ENCODE measurements at regions not wholly inside any gene's neighbourhood (a gene's known extent, or its start where the extent isn't known, plus 50 kb on each side); places are given as distances from the start of the nearest gene placed in this dataset.

DNA sequence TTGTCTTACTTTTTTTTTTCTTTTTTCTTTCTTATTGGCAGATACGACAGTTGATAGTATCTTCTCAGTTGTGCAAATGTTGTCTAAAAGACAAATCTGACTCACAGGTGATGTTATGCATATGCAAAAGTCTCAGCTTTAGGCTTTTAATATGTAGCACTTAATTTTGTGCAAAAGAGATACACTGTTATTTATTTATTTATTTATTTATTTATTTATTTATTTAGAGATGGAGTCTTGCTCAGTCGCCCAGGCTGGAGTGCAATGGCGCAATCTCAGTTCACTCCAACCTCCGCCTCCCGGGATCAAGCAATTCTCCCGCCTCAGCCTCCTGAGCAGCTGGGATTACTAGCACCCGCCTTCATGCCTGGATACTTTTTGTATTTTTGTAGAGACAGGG lies 383.9 kb upstream of the PCDH9 start:
- Histone ChIP-seq H3K9ac (ENCODE audit: low read length) (no peak overlapping the region), H3K4me3 (ENCODE audit: low read length) (no peak overlapping the region), H3K27me3 (replicated peaks; ENCODE audit: control insufficient read depth, insufficient read depth, low read length) (no peaks in the 10 kb centered on the region), H3K4me1 (ENCODE audit: control insufficient read depth, insufficient read depth, low read length) (no peaks in the 10 kb centered on the region), H3K9me3 (ENCODE audit: control insufficient read depth, low read length) (no peaks in the 10 kb centered on the region), H3K36me3 (ENCODE audit: control insufficient read depth, insufficient read depth, low read length, severe bottlenecking) (no peaks in the 10 kb centered on the region)
- no peak for DNase-seq (ENCODE audit: low read depth)

DNA sequence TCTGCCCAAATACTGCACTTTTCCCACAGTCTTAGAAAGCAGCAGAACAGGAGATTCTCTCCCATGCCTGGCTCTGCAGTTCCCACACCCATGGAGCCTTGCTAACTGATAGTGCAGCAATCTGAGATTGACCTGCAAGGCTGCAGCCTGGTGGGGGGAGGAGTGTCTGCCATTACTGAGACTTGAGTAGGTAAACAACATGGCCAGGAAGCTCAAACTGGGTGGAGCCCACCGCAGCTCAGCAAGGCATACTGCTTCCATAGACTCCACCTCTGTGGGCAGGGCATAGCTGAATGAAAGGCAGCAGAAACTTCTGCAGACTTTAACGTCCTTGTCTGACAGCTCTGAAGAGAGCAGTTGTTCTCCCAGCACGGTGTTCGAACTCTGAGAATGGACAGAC lies 358.5 kb upstream of the PCDH9 start:
- no peak for DNase-seq (ENCODE audit: low read depth)

DNA sequence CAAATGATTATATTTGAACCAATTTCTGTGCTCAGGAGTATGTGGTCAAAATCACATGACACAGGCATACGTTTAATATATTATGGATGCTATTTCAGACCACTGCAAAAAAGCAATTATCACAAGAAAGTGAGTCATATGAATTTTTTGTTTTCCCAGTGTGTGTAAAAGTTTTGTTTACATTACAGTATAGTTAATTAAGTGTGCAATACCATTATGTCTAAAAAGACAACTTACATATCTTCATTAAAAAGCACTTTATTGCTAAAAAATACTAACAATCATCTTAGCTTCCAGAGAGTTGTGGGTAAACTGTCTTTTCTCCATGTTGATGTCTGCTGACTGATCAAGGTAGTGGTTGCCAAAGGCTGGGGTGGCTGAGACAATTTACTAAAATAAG lies 347.2 kb upstream of the PCDH9 start:
- no peaks in the 10 kb centered on the region for H3K27me3 ChIP-seq (replicated peaks; ENCODE audit: control insufficient read depth, insufficient read depth, low read length)
- no peaks in the 10 kb centered on the region for H3K36me3 ChIP-seq (ENCODE audit: control insufficient read depth, insufficient read depth, low read length, severe bottlenecking)
- no peak overlapping the region for H3K4me3 ChIP-seq (ENCODE audit: low read length)
- H3K9ac ChIP-seq (ENCODE audit: low read length) = no peak overlapping the region
- no peak for DNase-seq (ENCODE audit: low read depth)
- no peaks in the 10 kb centered on the region for H3K4me1 ChIP-seq (ENCODE audit: control insufficient read depth, insufficient read depth, low read length)
- no peaks in the 10 kb centered on the region for H3K9me3 ChIP-seq (ENCODE audit: control insufficient read depth, low read length)

More for the DNA sequence above, 358.5 kb upstream of the PCDH9 start:
- H3K4me3 ChIP-seq (ENCODE audit: low read length) = no peak overlapping the region
- H3K4me1 ChIP-seq (ENCODE audit: control insufficient read depth, insufficient read depth, low read length) = no peaks in the 10 kb centered on the region
- H3K9ac ChIP-seq (ENCODE audit: low read length) = no peak overlapping the region
- no peaks in the 10 kb centered on the region for H3K27me3 ChIP-seq (replicated peaks; ENCODE audit: control insufficient read depth, insufficient read depth, low read length)
- H3K9me3 ChIP-seq (ENCODE audit: control insufficient read depth, low read length) = peaks cover 2% of the 10 kb centered on the region
- H3K36me3 ChIP-seq (ENCODE audit: control insufficient read depth, insufficient read depth, low read length, severe bottlenecking) = no peaks in the 10 kb centered on the region

DNA sequence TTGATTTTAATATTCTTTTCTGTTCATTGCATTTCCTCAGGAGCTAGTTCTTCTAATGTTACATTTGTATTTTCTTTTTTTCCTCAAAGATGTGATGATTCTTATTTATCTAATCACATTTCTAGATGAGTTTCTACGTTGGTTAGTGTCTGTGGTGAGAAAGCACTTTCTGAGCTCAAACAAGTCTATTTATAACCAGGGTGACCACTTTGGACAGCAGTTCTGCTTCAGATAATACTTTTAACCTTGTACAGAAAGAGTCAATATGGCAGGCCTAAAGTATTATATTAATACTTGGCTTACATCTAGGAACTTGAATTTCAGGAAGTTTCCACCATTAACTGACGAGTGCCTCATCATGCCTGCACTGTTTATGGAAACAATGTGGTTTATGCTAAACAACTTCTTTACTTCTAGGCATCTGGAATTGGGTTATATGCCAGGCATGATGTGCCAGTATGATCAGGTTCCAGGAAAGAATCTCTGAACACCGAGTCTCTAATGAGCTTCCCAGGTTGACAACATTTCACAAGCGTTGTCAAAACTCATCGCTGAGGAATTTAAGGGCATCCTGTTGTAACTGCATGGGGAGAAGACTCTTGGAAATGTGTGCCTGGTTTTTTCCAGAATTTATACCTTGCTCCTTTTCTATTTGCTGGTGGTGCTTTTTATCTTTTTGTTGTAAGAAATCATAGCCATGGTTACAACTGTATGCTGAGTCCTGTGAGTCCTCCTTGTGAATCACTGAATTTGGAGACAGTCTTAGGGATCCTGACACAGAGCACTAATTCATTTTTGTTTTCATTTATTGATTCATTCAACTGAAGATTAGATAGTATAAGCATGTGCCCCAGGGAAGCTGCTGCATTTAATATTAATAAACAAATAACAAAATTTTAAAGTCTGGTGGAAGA lies 344.4 kb upstream of the PCDH9 start:
- DNase-seq (ENCODE audit: low read depth) = no peak
- no peaks in the 10 kb centered on the region for H3K36me3 ChIP-seq (ENCODE audit: control insufficient read depth, insufficient read depth, low read length, severe bottlenecking)
- no peak overlapping the region for H3K9ac ChIP-seq (ENCODE audit: low read length)
- H3K27me3 ChIP-seq (replicated peaks; ENCODE audit: control insufficient read depth, insufficient read depth, low read length) = no peaks in the 10 kb centered on the region
- no peaks in the 10 kb centered on the region for H3K9me3 ChIP-seq (ENCODE audit: control insufficient read depth, low read length)
- no peak overlapping the region for H3K4me3 ChIP-seq (ENCODE audit: low read length)
- H3K4me1 ChIP-seq (ENCODE audit: control insufficient read depth, insufficient read depth, low read length) = no peaks in the 10 kb centered on the region

DNA sequence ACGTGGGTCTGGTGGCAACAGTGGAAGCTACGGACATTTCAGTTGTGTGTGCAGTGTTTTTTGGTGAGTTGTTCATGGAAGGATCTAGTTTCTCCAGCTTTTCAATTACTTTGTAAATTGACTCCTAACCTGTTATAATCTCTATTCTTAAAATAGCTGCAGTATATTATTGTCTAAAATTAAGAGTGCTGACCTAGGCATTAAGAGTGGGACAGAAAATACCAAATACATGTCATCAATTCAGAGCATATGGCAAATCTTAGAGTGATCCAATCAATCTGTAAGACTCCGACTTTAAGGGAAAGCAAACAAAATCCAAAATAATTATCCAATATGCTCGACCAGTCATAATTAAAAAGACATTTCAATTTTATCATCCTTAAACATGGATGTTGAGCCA lies 338.1 kb upstream of the PCDH9 start:
- H3K36me3 ChIP-seq (ENCODE audit: control insufficient read depth, insufficient read depth, low read length, severe bottlenecking) = no peaks in the 10 kb centered on the region
- DNase-seq (ENCODE audit: low read depth) = no peak
- no peak overlapping the region for H3K9ac ChIP-seq (ENCODE audit: low read length)
- no peaks in the 10 kb centered on the region for H3K9me3 ChIP-seq (ENCODE audit: control insufficient read depth, low read length)
- no peaks in the 10 kb centered on the region for H3K27me3 ChIP-seq (replicated peaks; ENCODE audit: control insufficient read depth, insufficient read depth, low read length)
- H3K4me1 ChIP-seq (ENCODE audit: control insufficient read depth, insufficient read depth, low read length) = no peaks in the 10 kb centered on the region
- no peak overlapping the region for H3K4me3 ChIP-seq (ENCODE audit: low read length)

DNA sequence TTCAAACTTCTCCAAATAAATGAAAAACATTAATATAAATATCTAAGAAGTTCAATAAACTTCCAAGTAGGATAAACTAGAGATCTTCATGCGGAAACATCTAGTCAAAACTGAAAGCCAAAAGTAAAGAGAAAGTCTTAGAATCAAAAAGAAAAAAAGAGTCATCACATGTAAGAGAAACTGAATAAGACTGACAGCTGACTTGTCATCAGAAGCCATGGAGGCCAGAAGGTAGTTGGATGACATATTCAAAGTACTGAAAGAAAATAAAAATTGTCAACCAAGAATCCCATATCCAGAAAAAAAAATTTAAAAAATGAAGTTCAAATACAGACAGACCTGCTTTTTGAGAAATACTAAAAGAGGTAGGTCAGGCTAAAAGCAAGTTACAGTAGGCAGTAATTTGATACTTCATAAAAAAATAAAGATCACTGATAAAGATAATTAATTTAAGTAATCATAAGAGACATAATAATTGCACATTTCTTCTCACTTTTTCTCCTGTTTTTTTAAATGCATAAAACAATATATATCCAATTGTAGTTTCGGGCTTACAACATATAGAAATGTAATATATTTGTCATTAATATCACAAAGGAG lies 327.6 kb upstream of the PCDH9 start:
- H3K36me3 ChIP-seq (ENCODE audit: control insufficient read depth, insufficient read depth, low read length, severe bottlenecking) = no peaks in the 10 kb centered on the region
- no peaks in the 10 kb centered on the region for H3K4me1 ChIP-seq (ENCODE audit: control insufficient read depth, insufficient read depth, low read length)
- DNase-seq (ENCODE audit: low read depth) = no peak
- H3K9me3 ChIP-seq (ENCODE audit: control insufficient read depth, low read length) = peaks cover 11% of the 10 kb centered on the region
- no peak overlapping the region for H3K4me3 ChIP-seq (ENCODE audit: low read length)
- no peak overlapping the region for H3K9ac ChIP-seq (ENCODE audit: low read length)
- H3K27me3 ChIP-seq (replicated peaks; ENCODE audit: control insufficient read depth, insufficient read depth, low read length) = no peaks in the 10 kb centered on the region

DNA sequence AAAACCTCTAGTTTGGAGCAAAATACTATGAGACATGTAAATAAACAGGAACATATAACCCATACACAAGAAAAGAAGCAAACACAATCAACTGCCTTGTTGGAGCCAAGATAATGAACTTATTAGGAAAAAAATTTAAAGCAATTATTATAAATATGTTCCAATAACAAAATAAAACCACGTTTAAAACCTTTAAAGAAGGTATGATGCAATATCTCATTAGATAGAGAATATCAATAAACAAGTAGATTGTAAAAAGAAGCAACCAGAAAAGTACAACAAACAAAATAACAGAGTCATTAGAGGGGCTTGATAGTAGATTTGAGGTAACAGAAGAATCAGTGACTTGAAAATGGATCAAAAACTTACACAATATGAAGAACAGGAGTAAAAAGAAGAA lies 327.0 kb upstream of the PCDH9 start:
- Histone ChIP-seq H3K27me3 (replicated peaks; ENCODE audit: control insufficient read depth, insufficient read depth, low read length) (no peaks in the 10 kb centered on the region), H3K9me3 (ENCODE audit: control insufficient read depth, low read length) (peaks cover 11% of the 10 kb centered on the region)
- DNase-seq (ENCODE audit: low read depth) = no peak

DNA sequence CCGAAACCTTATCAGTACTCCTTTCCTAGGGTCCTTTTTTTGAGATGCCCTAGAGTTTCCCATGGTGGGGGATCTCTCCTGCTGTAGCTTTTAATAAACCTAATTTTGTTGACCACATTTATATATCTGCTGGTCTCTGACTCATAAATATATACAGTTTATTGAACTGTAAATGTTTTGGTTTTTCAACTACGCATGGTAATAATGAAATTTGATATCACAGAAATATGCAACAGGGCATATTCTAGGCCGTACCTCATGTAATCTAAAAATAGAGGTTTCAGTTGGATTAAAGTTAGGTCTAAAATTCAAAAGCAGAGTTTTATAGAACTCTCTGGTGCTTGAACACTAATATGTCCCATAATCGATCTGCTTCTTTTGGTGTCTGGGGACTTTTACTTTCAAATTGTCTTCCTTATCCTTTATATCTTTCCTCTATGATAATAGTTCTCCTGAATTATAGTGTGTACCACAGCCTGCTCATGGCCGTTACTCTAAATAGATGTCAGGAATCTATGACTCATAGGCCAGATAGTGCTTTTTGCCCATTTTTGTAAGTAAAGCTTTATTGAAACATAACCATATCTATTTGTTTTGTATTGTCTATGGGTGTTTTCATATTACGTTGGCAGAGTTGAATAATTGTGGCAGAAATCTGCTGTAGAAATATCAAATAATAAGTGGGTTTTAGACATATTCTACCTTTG lies 324.8 kb upstream of the PCDH9 start:
- Histone ChIP-seq H3K4me3 (ENCODE audit: low read length) (no peak overlapping the region), H3K9ac (ENCODE audit: low read length) (no peak overlapping the region), H3K9me3 (ENCODE audit: control insufficient read depth, low read length) (peaks cover 11% of the 10 kb centered on the region), H3K36me3 (ENCODE audit: control insufficient read depth, insufficient read depth, low read length, severe bottlenecking) (no peaks in the 10 kb centered on the region), H3K27me3 (replicated peaks; ENCODE audit: control insufficient read depth, insufficient read depth, low read length) (no peaks in the 10 kb centered on the region), H3K4me1 (ENCODE audit: control insufficient read depth, insufficient read depth, low read length) (no peaks in the 10 kb centered on the region)
- DNase-seq (ENCODE audit: low read depth) = peak; percentile 2

More for the DNA sequence above, 327.0 kb upstream of the PCDH9 start:
- Histone ChIP-seq H3K9ac (ENCODE audit: low read length) (no peak overlapping the region), H3K4me3 (ENCODE audit: low read length) (no peak overlapping the region), H3K4me1 (ENCODE audit: control insufficient read depth, insufficient read depth, low read length) (no peaks in the 10 kb centered on the region), H3K36me3 (ENCODE audit: control insufficient read depth, insufficient read depth, low read length, severe bottlenecking) (no peaks in the 10 kb centered on the region)

DNA sequence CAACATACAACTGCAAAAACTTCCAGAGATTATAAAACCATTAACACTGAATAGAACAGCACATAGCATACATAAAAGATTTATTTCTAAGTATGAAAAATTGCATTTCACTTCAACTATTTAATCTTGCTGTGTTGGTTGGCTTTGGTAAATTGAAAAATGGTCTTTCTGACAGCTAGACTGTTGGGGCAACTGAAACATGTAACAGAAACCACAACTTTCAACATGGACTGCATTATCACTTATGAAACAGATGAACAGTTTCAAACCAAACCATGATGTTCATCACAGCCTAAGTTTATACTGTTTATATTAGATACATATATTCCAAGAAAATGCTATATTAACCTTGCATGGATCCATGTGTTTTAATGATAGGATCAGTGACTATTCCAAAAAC lies 324.1 kb upstream of the PCDH9 start:
- no peak for DNase-seq (ENCODE audit: low read depth)
- Histone ChIP-seq H3K4me3 (ENCODE audit: low read length) (no peak overlapping the region), H3K9ac (ENCODE audit: low read length) (no peak overlapping the region), H3K4me1 (ENCODE audit: control insufficient read depth, insufficient read depth, low read length) (no peaks in the 10 kb centered on the region), H3K9me3 (ENCODE audit: control insufficient read depth, low read length) (peaks cover 11% of the 10 kb centered on the region), H3K36me3 (ENCODE audit: control insufficient read depth, insufficient read depth, low read length, severe bottlenecking) (no peaks in the 10 kb centered on the region), H3K27me3 (replicated peaks; ENCODE audit: control insufficient read depth, insufficient read depth, low read length) (no peaks in the 10 kb centered on the region)

DNA sequence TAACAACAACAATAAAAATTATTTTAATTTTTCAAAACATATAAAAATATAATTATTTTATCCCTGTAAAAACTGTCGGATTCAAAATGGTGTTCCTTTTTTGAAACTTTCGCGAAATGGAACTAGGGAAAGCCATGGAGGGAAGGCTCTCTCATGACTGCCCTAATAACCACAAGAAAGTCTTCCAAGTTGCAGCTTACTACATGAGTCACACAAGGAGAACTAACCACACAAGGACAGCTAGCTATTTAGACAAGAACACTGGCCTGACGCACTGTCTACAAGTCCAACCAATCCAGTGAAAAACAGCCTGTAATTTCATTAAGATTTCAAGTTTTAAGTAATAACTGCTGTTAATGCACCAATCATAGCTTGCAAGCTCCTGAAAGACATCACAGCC lies 319.2 kb upstream of the PCDH9 start:
- Histone ChIP-seq H3K9ac (ENCODE audit: low read length) (no peak overlapping the region), H3K4me1 (ENCODE audit: control insufficient read depth, insufficient read depth, low read length) (no peaks in the 10 kb centered on the region), H3K9me3 (ENCODE audit: control insufficient read depth, low read length) (no peaks in the 10 kb centered on the region), H3K27me3 (replicated peaks; ENCODE audit: control insufficient read depth, insufficient read depth, low read length) (no peaks in the 10 kb centered on the region), H3K36me3 (ENCODE audit: control insufficient read depth, insufficient read depth, low read length, severe bottlenecking) (no peaks in the 10 kb centered on the region), H3K4me3 (ENCODE audit: low read length) (no peak overlapping the region)
- DNase-seq (ENCODE audit: low read depth) = peak; percentile 46

DNA sequence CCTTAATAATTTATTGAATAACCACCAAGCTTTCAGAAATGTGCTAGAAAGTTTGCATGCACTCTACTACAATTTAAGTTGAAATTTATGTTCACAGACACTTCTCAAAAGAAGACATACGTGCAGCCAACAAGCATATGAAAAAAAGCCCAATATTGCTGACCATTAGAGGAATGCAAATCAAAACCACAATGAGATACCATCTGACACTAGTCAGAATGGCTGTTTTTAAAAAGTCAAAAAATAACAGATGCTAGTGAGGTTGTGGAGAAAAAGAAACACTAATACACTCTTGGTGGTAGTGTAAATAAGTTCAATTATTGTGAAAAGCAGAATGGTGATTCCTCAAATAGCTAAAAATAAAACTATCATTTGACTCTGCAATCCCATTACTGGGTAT lies 308.8 kb upstream of the PCDH9 start:
- no peaks in the 10 kb centered on the region for H3K9me3 ChIP-seq (ENCODE audit: control insufficient read depth, low read length)
- H3K4me1 ChIP-seq (ENCODE audit: control insufficient read depth, insufficient read depth, low read length) = no peaks in the 10 kb centered on the region
- no peak overlapping the region for H3K4me3 ChIP-seq (ENCODE audit: low read length)
- no peaks in the 10 kb centered on the region for H3K36me3 ChIP-seq (ENCODE audit: control insufficient read depth, insufficient read depth, low read length, severe bottlenecking)
- no peak overlapping the region for H3K9ac ChIP-seq (ENCODE audit: low read length)
- no peaks in the 10 kb centered on the region for H3K27me3 ChIP-seq (replicated peaks; ENCODE audit: control insufficient read depth, insufficient read depth, low read length)
- peak; percentile 13 for DNase-seq (ENCODE audit: low read depth)
